HG02852 (cell line): ENCODE measurements at regions not wholly inside any gene's neighbourhood (a gene's known extent, or its start where the extent isn't known, plus 50 kb on each side); places are given as distances from the start of the nearest gene placed in this dataset.
"Not testable (repeated sequence)": the region's sequence is repeated elsewhere in the genome, so short reads cannot be mapped to it uniquely, and the experiment has no call there.

Experiments used
- ATAC-seq: cut with Tn5 transposase; IDR thresholded peaks from one replicate; pipeline ENCODE4 v1.9.1; 2021; ENCODE audit warnings: mild to moderate bottlenecking, moderate library complexity; ENCODE audit not compliant: unreplicated experiment

- ATAC-seq: no peak
Measured at GRCh38 chr14:82647088-82647810, 1113.6 kb upstream of the SEL1L start.

GRCh38 chr14:82655770-82656169 lies 1122.1 kb upstream of the SEL1L start:
- no peak for ATAC-seq

GRCh38 chr14:82657186-82657675 lies 1123.6 kb upstream of the SEL1L start:
- ATAC-seq: no peak

- no peak for ATAC-seq
Measured at GRCh38 chr14:82661258-82661657, 1127.6 kb upstream of the SEL1L start.

GRCh38 chr14:82667006-82667405 lies 1133.4 kb upstream of the SEL1L start:
- ATAC-seq: no peak

GRCh38 chr14:82667501-82667900 lies 1133.8 kb upstream of the SEL1L start:
- ATAC-seq: no peak

- ATAC-seq: no peak
Measured at GRCh38 chr14:82676403-82676802, 1142.8 kb upstream of the SEL1L start.

- no peak for ATAC-seq
Measured at GRCh38 chr14:82689948-82690347, 1156.3 kb upstream of the SEL1L start.

GRCh38 chr14:82691191-82691590 lies 1157.5 kb upstream of the SEL1L start:
- ATAC-seq: not testable (repeated sequence)

- ATAC-seq: no peak
Measured at GRCh38 chr14:82694820-82695219, 1161.2 kb upstream of the SEL1L start.

- ATAC-seq: no peak
Measured at GRCh38 chr14:82704218-82704617, 1170.6 kb upstream of the SEL1L start.

GRCh38 chr14:82710267-82710841 lies 1176.7 kb upstream of the SEL1L start:
- peak; percentile 71 for ATAC-seq

- no peak for ATAC-seq
Measured at GRCh38 chr14:82719617-82720016, 1186.0 kb upstream of the SEL1L start.

GRCh38 chr14:82720431-82720830 lies 1186.8 kb upstream of the SEL1L start:
- ATAC-seq: no peak

GRCh38 chr14:82720946-82721345 lies 1187.3 kb upstream of the SEL1L start:
- no peak for ATAC-seq

GRCh38 chr14:82724316-82724715 lies 1190.7 kb upstream of the SEL1L start:
- ATAC-seq: no peak

GRCh38 chr14:82725213-82725612 lies 1191.6 kb upstream of the SEL1L start:
- no peak for ATAC-seq

GRCh38 chr14:82731526-82731925 lies 1197.9 kb upstream of the SEL1L start:
- ATAC-seq: no peak

- no peak for ATAC-seq
Measured at GRCh38 chr14:82740547-82740946, 1206.9 kb upstream of the SEL1L start.

GRCh38 chr14:82755476-82755875 lies 1221.8 kb upstream of the SEL1L start:
- ATAC-seq: no peak

- no peak for ATAC-seq
Measured at GRCh38 chr14:82755923-82756322, 1222.3 kb upstream of the SEL1L start.

GRCh38 chr14:82757776-82758175 lies 1224.1 kb upstream of the SEL1L start:
- ATAC-seq: no peak

- ATAC-seq: no peak
Measured at GRCh38 chr14:82759656-82760055, 1226.0 kb upstream of the SEL1L start.
